Renal pelvis (tissue), 1 donor: ENCODE measurements at regions not wholly inside any gene's neighbourhood (a gene's known extent, or its start where the extent isn't known, plus 50 kb on each side); places are given as distances from the start of the nearest gene placed in this dataset.

Experiments used
- DNase-seq: peaks from one replicate; pipeline ENCODE4 v3.0.0-alpha.2; 2013

- no peak for DNase-seq
These were observed 414.2 kb upstream of the MMADHC start for GRCh38 chr2:150001788-150002187.

GRCh38 chr2:149996901-149997300, 409.3 kb upstream of the MMADHC start:
- no peak for DNase-seq

GRCh38 chr2:149994057-149994728, 406.6 kb upstream of the MMADHC start:
- no peak for DNase-seq

- no peak for DNase-seq
These were observed 405.7 kb upstream of the MMADHC start for GRCh38 chr2:149993316-149993715.

GRCh38 chr2:149991576-149991975, 404.0 kb upstream of the MMADHC start:
- DNase-seq: no peak

- no peak for DNase-seq
These were observed 403.4 kb upstream of the MMADHC start for GRCh38 chr2:149990965-149991364.

- no peak for DNase-seq
These were observed 402.0 kb upstream of the MMADHC start for GRCh38 chr2:149989447-149990063.

- DNase-seq: no peak
These were observed 400.8 kb upstream of the MMADHC start for GRCh38 chr2:149988361-149988760.

- DNase-seq: no peak
These were observed 399.3 kb upstream of the MMADHC start for GRCh38 chr2:149986861-149987260.

- no peak for DNase-seq
These were observed 396.7 kb upstream of the MMADHC start for GRCh38 chr2:149984311-149984710.

- no peak for DNase-seq
These were observed 384.5 kb upstream of the MMADHC start for GRCh38 chr2:149972066-149972465.

GRCh38 chr2:149954981-149955600, 367.5 kb upstream of the MMADHC start:
- DNase-seq: no peak

GRCh38 chr2:149953627-149954026, 366.1 kb upstream of the MMADHC start:
- DNase-seq: no peak

GRCh38 chr2:149931486-149931885, 343.9 kb upstream of the MMADHC start:
- DNase-seq: no peak

- no peak for DNase-seq
These were observed 340.4 kb upstream of the MMADHC start for GRCh38 chr2:149928011-149928410.

- DNase-seq: no peak
These were observed 338.6 kb upstream of the MMADHC start for GRCh38 chr2:149926149-149926548.

GRCh38 chr2:149924549-149925213, 337.1 kb upstream of the MMADHC start:
- DNase-seq: no peak

- no peak for DNase-seq
These were observed 336.5 kb upstream of the MMADHC start for GRCh38 chr2:149924028-149924427.

- DNase-seq: no peak
These were observed 334.5 kb upstream of the MMADHC start for GRCh38 chr2:149921911-149922616.

- no peak for DNase-seq
These were observed 332.8 kb upstream of the MMADHC start for GRCh38 chr2:149920389-149920788.

- DNase-seq: no peak
These were observed 327.6 kb upstream of the MMADHC start for GRCh38 chr2:149915151-149915550.
